22Rv1 (cell line): ENCODE measurements at regions not wholly inside any gene's neighbourhood (a gene's known extent, or its start where the extent isn't known, plus 50 kb on each side); places are given as distances from the start of the nearest gene placed in this dataset.

ENCODE experiments used
- H3K27ac ChIP-seq: fragments of 450-650 bp; 2 replicates; pipeline ENCODE4 v1.5.1; 2017
- ZFX ChIP-seq: fragments of 450-650 bp; IDR thresholded peaks from 2 replicates; pipeline ENCODE4 v1.6.1; 2017; ENCODE audit warnings: antibody characterized with exemption, borderline replicate concordance
- TF ChIP-seq, protein P1 (sequence below): fragments of 450-650 bp; IDR thresholded peaks from 2 replicates; pipeline ENCODE4 v1.5.1; 2017; ENCODE audit warnings: mild to moderate bottlenecking

GRCh38 chr15:72925661-72926060, 126.6 kb upstream of the NEO1 start:
- TF ChIP-seq ZFX = no peak
- TF ChIP-seq, protein P1, sequence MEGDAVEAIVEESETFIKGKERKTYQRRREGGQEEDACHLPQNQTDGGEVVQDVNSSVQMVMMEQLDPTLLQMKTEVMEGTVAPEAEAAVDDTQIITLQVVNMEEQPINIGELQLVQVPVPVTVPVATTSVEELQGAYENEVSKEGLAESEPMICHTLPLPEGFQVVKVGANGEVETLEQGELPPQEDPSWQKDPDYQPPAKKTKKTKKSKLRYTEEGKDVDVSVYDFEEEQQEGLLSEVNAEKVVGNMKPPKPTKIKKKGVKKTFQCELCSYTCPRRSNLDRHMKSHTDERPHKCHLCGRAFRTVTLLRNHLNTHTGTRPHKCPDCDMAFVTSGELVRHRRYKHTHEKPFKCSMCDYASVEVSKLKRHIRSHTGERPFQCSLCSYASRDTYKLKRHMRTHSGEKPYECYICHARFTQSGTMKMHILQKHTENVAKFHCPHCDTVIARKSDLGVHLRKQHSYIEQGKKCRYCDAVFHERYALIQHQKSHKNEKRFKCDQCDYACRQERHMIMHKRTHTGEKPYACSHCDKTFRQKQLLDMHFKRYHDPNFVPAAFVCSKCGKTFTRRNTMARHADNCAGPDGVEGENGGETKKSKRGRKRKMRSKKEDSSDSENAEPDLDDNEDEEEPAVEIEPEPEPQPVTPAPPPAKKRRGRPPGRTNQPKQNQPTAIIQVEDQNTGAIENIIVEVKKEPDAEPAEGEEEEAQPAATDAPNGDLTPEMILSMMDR = no peak
- H3K27ac ChIP-seq = no peak overlapping the region

DNA sequence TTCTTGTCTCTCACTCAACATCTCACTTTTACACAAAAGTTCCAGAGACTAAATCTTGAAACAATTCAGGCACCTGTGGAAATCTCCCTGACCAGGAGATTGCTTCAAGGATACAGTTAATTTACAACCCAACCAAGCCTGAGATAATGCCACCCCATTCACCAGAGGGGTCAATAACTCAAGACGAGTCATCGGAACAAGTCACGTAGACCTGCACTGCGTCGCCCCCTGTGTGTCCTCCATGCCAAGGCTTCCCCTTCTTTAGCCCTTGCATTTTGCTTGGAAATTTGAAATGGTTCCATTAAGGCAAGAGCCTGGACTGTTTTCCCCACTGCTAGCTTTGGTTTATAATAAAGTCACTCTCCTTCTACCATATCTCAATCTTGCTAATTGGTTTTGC, 129.0 kb upstream of the NEO1 start:
- no peak overlapping the region for H3K27ac ChIP-seq
- no peak for TF ChIP-seq ZFX
- TF ChIP-seq, protein P1 = no peak

- no peak for TF ChIP-seq ZFX
- TF ChIP-seq, protein P1 = no peak
- no peak overlapping the region for H3K27ac ChIP-seq
Observed at GRCh38 chr15:72920551-72920950, 131.7 kb upstream of the NEO1 start.

GRCh38 chr15:72919936-72920465, 132.3 kb upstream of the NEO1 start:
- no peak overlapping the region for H3K27ac ChIP-seq
- no peak for TF ChIP-seq ZFX
- TF ChIP-seq, protein P1 = no peak

GRCh38 chr15:72916897-72917296, 133.3 kb upstream of the ADPGK start:
- H3K27ac ChIP-seq = no peak overlapping the region
- TF ChIP-seq ZFX = no peak
- TF ChIP-seq, protein P1 = no peak

DNA sequence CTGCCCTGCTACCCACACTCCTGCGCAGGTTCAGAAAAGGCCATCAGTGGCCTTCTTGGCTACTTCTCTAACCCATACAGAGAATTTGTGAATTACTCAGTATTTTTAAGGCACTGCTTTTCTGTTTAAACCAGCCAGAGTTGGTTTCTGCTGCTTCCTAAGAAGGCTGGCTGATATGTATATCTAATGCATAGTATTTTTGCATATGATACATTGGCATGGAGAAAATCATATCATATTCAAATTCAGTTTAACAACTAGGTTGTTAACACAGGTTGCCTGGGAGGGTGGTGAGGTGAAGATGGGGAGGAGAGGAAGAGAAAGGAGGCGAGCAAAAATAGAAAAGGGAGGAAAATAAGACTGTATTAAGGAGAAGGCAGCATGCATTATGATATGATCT, 132.8 kb upstream of the ADPGK start:
- no peak for TF ChIP-seq ZFX
- TF ChIP-seq, protein P1 = no peak
- H3K27ac ChIP-seq = no peak overlapping the region

DNA sequence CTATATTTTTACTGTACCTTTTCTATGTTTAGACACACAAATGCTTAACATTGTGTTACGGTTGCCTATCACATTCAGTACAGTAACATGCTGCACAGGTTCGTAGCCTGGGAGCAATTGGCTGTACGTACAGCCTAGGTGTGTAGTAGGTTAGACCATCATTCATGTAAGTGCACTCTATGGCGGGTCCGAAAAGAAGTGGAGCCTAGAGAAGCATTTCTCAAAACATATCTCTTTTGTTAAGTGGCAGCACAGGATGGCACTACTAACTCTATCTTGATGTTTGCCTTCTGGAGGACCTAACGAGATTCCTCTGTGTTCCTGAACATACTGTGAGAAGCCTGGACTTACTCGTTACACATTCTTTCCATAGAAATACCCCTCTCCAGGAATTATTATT, 132.3 kb upstream of the ADPGK start:
- TF ChIP-seq, protein P1 = no peak
- TF ChIP-seq ZFX = no peak

More for the DNA sequence above, 132.3 kb upstream of the ADPGK start:
- no peak overlapping the region for H3K27ac ChIP-seq
